Stromal cell of bone marrow (primary cell): ENCODE measurements at regions not wholly inside any gene's neighbourhood (a gene's known extent, or its start where the extent isn't known, plus 50 kb on each side); places are given as distances from the start of the nearest gene placed in this dataset.

ENCODE experiments used
- DNase-seq: peaks from one replicate; pipeline ENCODE4 v3.0.0-alpha.2; 2012; ENCODE audit warnings: low read depth

DNA sequence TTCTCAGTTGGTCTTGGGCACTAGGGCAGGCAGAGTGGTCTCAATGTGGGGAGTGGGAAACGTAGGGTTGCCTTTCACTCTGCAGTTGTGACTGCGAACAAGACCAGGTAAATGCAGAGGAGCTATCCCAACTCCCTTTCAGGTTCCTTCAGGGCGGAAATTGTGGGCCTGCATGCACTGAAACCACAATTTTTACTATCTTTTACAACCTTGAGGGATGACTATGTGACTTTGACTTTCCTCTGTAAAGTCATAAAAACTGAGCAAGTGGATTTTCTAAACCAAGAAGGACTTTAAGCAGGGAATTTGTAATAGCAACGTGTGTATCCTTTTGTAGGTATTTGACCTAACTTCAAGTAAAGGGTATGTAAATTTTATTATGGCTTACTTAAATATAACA lies 171.4 kb upstream of the CADPS start:
- no peak for DNase-seq

DNA sequence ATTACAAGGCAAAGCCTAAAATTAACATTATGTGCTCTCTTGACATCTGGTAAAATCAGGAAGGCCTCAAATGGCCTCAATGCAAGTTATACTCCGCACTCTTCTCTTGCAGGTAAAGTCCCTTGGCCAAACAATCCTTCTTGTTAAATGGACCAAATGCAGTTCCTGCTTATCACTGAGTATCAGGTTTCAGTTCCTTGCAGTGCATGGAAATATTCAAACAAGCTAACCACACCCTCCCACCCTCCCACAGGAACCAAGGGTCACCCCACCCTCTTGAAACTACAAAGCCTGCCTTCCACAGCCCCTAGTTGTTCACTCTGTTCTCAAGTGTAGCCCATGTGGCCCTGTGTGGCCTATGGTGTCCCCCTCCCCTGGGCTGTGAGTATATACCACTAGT lies 171.9 kb upstream of the CADPS start:
- DNase-seq, result no peak

DNA sequence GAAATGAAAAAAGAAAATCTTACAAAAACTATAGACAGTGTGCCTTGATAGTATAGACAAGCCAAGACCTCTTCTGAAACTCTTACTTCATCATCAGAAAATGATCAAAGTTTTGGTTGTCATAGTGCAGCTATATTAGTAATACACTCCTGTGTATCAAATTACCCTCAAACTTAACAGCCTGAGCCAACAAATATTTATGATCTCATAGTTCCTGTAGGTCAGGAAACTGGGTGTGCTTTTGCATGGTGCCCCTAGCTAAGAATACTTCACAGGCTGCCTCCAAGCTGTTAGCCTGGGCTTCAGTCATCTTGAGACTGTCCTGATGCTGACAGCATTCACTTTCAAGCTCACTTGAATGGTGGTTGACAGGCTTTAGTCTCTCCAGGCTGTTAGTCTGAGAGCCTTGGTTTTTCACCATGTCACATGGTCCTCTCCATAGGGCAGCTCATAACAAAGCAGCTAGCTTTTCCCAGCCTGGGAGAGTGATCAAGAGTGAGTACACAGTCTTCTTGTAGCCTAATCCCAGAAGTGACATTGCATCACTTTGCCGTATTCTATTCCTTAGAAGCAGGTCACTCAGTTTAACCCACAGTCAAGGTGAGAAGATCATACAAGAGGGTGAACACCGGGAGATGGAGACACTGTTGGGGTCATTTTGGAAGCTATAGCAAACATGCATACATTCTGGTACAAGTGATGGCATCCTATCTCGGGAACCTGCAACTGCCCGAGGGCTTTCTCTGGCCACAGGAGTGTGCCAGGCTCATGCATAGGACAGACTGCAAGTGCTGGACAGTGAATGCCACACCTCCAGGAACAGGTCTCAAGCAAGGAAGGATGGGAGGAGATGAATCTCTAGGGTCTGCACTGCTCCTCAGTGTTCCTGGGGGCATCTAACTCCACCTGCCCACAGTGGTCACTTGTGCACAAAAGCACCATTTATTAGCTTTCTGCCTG lies 173.4 kb upstream of the CADPS start:
- peak; percentile 4 for DNase-seq

DNA sequence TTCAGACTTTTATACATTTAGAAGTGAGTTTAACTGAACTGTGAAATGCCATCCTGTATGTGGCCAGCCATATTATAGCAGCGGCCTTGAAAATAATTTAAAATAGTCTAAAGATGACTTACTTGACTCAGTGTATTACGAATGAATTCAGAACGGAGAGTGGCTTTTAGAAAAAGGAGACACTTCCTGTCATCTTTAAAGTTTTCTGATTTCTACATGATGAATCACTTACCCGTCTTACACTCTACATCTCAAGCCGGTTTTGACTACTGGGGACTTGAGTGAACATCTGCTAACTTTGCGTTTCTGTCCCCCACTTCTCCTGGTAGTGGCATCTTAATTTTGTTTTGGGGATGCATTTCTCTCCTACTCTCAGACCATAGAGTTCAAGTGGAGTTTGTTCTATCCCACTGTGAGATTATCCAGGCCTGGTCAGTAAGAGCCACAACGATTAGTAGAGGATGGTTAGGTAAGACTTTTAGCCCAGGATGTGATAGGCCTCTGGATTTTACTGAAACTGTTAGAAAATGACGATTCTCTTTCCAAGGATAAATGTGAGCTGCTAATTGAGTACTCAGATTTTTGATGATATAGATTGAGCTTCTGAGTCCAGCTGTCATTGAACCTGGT lies 175.4 kb upstream of the CADPS start:
- no peak for DNase-seq

DNA sequence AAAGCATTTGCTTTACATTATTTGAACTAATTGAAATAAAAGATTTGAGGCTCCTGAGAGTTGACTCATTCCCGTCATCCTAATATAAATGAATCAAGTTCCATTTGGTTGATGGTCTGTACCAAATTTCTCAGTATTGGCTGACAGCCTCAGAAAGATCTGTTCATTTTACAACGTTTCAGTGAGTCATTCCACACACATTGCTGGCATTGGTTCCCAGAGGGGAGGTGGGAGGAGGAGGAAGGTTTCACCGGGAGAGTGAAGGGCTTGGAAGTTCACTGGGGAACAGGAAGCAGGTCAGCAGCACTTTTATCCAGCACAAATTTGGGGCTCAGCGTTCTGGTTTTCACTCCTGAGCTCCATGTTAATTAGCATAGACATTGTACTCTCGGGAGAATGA lies 176.7 kb upstream of the CADPS start:
- DNase-seq, result peak; percentile 56

DNA sequence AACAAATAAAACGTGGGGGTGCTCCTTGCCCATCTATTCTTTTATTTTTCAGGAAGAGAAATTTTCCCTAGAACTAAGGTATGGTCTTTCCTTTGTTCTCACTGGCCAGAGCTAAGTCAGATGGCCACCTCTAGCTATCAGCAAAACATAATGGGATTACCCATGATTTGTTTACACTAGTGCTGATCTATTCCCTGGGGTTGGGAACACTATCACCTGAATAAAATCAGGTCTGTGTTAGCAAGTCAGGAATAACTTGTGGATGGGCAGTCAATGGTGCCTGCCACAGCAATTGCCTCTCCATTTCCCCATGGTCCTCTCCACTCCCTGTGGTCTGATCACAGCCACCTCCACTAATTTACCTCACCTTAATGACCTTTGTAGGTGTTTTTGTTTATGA lies 181.7 kb upstream of the CADPS start:
- DNase-seq, result no peak

DNA sequence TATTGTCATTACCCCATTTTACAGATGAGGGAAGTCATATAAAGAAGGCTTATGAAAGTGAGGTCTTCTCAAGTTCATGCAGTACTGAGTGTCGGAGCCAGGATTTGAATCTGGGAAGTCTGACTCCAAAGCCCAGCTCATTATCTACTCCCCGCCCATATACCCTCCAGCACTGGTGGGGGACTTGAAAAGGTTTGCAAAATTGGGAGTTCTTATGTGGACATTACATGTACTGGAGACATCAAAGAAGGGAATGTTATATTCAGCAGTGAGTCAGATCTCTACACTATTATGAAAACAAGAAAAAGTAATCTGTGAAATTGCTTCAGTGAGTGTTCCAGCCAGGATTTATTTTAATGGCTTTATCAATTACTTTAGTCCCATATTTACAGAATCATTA lies 185.2 kb upstream of the CADPS start:
- DNase-seq, result no peak

DNA sequence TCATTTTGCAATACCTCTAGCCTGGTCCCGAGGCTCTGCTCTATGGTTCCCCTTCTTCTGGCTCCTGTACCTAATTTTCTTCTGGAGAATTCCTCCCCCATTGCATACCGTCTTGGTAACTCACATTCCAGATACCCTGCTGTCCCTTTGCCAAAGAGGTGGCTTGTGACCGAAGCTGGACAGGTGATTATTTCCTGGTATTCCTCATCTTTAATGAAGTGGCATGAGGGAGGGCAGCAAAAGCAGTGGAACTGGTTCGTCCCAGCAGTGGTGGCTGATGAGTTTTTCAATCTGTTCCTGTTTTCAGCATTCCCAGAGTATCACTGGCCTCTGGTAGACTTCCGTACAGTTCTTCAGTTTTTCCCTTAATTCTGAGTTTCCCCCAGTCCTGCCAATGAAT lies 186.2 kb upstream of the CADPS start:
- no peak for DNase-seq

DNA sequence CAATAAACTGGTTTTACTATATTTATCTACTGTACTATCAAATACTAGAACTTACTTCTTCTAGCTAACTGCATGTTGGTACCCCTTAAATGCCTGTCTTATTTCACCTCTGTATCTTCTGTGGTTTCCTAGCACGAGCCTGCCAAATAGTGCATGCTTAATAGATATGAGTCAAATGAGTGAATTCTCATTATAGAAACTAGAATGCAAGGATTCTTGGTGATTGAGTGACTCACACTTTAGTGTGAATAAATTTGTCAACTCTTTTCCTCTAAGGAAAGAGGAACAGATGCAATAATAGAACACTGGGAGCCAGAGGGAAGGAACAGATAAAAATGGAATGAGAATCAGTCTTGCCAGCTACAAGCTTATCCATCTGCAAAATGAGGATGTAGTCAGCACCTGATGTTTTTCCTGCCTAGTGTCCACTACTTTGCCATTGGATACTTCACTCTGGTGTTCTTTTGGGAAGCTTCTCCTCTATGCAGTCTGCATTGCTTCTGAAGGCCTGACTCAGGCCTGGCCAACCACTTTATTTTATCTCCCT lies 189.1 kb upstream of the CADPS start:
- no peak for DNase-seq

DNA sequence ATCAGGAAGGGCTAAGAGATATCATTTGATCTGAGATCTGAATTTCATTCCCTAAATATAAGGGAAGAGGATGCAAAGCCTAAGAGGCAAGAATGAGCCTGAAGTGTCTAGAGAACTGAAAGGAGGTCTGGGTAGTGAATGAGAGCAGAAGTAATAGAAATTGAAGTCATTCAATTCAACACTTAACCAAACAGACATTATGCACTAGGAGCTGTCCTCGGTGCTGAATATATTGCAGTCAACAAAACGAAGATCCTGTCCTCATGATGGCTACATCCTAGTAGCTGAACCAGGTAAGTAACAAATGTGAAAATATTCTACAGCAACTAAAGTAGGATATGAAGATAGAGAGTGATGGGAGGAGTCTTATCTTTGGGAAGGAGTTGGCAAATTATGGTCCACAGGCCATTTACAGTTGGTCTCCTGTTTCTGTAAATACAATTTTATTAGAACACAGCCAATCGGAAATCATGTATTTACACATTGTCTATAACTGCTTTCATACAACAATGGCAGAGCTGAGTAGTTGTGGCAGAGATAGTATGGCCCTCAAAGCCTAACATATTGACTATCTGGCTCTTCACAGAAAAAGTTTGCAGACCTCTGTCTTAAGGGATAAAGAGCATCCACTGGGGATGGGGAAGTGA lies 192.9 kb upstream of the CADPS start:
- DNase-seq, result peak; percentile 18

DNA sequence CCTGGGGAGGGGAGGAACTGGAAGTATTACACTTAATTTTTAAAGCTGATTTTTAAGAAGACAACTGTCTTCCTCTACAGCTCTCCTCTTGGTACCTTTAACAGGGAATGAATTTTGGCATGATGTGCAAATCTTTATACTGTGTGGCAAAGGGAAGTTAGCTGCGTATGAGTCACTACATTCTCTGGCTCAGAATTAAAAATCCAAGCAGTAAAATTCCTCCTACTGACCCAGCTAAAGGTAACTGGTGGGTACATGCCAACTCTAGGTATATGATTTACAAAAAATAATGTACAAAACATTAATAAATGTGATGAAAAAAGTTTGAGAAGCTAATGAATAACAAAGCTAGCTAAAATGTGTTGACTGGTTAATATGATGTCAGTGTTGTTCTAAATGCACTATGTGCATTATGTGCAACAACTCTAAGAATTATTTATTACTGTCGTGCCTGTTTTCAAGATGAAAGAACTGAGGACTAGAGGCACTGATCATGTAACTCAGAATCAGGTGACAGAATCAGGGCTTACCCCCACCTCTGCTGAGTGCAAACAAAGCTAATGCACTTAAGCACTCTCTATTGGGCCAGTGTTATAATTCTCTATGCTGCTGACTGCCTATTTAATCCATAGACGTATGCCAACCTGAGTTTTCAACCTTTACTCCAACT lies 194.7 kb upstream of the CADPS start:
- no peak for DNase-seq

DNA sequence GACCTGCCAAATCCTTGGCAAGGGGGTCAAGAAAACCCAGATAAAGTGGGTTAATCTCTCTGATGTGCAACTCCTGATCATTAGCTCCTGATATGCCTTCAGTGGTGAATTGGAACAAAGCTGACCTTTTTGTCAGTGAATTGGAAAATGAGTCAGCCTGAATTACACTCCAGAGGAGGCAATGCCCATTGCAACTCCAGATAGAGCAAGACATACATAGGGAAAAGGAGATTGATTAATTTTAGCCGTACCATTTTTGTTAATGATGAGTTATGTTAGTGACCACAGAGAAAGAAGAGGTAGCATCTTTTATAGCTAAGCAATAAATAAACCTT lies 195.2 kb upstream of the CADPS start:
- DNase-seq, result no peak

DNA sequence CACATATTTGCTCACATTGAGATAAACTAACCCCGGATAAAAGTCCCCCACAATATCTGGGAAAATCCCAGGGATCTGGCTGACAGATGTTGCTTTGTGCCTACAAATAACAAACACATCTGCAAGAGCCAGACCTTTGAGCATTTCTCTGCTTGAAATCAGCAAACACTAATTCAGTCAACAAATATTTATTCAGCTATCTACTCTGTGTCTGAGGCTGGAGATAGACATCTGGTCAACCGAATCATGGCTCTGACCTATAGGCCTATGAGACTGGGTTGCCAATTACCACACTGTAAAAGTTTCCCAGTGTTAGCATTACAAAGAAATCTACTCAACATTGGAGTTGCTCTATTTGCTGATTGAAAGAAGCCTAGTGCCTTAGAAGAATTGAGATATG lies 201.1 kb upstream of the CADPS start:
- no peak for DNase-seq

DNA sequence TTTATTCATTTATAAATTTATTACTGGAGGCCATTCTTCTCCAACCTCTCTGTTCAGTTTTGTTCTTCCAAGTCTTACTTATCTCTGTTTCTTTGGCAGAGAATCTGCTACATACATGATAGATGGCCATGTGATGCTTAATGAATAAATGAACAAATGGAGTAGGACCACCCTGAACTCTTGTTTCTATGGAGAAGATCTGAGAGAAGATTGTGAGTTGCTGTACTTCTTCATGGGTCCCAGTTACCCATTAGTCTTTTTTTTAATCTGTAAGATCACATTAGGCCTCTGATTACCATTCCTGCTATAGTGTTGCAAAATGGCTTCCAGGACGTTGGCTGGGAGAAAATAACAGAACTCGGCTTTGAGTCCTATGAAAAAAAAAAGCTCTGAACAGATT lies 191.9 kb upstream of the SYNPR start:
- no peak for DNase-seq

DNA sequence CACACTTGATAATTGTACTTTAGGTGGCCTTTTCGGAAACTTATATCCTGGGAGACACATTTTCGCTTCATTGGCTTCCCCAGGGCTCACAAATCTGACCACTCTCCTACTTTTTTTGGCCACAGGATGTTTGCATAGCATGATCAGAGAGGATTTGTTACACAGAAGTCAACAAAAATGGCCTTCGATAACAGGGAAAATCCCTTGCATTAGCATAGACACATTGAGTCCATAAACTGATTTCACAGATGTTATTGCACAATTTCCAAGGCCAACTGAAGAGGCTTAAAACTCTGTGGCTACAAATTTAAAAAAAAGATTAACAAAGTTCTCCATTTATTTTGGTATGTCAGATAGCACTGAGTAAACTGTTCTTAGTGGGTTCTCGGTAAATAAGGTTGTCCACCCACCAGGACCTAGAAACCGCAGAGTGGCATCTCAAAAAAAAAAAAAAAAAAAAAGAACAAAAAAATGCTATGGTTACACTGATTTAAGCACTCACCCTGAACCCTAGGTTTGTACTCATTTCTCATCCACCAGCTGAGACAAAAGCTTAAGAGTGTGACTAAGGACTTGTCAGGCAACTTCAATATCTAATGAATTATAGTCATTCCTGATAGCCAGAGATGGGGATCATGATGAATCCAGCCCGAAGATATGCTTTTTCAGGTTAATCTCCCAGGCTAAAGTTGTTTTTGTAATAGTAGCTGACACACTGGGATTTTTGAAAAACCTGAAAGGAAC lies 188.9 kb upstream of the SYNPR start:
- no peak for DNase-seq

DNA sequence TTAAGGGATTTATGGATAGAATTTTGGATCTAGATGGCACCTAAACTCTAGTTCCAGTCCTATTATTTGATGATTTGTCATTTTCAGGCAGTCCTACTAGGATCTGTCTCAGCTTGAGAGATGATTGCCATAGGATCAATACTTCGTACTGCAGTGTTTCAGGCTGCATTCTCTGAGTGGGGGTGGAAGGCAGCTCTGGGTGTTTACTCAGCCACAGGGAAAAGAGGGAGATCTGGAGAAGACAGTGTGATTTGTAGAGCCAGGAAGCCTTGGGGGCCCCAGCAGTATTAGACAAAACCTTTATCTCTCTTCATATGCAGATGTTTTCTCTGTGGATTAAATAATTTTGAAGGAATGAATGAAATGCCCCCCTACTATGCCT lies 188.4 kb upstream of the SYNPR start:
- DNase-seq, result no peak

DNA sequence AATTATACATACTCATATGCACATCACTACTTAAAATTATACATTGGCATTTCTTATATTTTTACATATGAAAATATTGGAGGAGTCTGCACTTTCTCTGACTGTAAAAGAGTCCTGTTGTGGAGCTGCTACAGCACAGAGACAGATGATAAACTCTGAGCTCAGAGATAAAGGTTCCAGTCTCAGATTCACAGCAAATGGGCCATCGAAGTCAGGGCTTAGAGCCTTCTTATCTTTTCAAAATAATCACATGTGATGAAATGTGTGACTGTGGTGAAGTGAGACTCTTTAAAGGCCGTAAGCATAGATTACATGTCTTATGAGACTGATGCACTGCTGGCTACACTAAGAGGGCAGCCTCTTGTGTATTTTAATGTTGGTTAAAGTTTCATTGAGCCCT lies 187.5 kb upstream of the SYNPR start:
- no peak for DNase-seq

DNA sequence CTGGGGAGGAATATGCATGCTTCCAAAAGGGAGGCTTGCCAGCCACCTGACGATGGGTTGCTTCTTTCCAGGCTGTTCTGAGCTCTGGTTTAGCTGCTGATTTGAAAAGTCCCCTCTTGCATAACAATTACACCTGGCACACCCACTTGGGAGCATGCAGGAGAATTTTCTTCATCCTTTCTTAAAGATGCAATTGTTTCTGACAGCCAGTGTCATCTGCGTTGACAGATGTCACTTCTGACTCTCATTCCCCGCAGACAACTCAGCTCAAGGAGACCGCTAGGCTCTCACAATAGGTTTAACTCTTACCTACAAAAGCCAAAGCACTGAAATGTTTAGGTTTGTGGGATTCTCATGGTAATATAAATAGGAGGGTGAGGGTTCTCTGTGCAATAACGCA lies 185.6 kb upstream of the SYNPR start:
- DNase-seq, result no peak

DNA sequence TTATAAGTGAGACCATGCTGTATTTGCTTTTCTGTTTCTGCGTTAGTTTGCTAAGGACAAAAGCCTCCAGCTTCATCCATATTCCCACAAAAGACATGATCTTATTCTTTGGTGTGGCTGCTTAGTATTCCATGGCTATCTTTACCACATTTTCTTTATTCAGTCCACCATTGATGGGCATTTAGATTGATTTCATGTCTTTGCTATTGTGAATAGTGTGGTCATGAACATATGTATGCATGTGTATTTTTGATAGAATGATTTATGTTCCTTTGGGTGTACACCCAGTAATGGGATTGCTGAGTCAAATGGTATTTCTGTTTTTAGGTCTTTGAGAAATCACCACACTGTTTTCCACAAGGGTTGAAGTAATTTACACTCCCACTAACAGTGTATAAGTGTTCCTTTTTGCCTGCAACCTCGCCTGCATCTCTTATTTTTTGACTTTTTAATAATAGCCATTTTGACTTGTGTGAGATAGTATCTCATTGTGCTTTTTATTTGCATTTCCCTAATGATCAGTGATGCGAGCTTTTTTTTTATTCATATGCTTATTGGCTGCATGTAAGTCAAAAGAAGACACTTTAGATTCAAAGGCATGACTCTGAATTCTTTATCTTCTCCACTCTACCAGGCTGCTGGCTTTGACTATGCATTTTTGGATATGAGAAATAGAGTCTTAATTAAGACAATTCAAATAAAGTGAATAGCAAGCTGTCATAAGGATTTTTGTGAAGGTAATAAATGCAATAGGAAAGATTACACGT lies 183.3 kb upstream of the SYNPR start:
- no peak for DNase-seq

DNA sequence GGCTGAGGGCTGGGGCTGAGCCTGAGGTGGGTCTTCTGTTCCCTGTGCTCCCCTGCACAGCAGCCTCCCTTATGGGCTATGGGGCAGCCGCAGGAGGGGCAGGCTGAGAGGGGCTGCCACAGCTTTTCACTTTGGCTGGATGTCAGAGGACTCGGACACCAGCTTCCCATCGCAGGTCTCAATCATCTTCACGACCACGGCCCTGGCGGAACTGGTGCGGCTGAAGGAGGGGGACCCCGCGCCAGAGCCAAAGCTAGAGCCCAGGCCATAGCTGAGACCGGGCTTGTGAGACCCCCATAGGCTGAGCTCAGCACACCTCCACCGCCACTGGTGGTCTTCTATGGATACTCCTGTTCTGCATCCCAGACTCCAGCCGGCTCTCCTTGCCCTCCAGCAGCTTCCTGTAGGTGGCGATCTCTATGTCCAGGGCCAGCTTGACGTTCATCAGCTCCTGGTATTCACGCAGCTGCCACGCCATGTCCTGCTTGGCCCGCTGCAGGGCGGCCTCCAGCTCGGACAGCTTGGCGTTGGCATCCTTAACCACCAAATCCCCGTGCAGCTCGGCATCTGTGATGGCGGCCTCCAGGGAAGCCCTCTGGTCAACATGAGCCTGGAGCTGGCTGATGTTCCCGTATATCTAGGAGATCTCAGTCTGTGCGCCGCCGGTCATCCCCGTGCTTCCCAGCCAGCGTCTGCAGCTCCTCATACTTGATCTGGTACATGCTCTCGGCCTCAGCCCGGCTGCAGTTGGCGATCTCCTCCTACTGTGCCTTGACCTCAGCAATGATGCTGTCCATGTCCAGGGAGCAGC lies 181.7 kb upstream of the SYNPR start:
- DNase-seq, result no peak
